ENCODE measurements at regions not wholly inside any gene's neighbourhood (a gene's known extent, or its start where the extent isn't known, plus 50 kb on each side); places are given as distances from the start of the nearest gene placed in this dataset.

DNA sequence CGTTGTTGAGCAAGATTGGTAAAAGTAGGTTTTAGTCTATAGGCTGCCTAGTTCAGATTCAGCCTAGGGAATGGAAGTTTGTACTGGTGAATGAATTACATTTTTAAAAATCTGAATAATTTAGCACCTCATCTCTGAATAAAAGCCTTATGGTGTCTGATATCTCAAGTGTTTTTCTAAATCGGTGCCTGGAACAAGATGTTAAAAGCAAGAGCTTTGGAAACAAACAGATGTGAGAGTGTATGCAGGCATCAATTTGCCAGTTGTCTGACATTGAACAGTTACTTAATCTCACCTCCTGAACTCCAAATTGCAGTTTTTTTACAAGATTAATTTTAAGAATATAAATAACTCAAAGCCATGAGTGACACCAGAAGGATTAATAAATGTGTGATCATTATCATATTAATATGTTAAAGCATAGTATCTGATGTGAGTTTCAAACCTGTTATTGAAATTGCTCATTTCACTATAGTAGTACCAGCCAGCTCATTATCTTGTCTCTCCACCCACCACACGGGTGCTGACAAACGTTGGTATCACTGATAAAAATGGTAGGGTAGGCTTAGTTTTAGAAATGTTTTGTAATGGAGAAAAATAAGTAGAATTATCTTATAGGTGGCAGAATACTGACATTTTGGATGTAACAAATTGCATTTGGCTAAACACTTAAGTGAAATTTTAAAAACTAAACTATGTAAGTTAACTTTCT, 157.3 kb downstream of the FAM83B start:
- ChIA-PET CTCF (no interaction called here), POLR2A (no interaction called here)
- no peaks in the 10 kb centered on the region for H3K27me3 ChIP-seq (ENCODE audit: control insufficient read depth, insufficient read depth, low read length)
- TF ChIP-seq, protein P1, sequence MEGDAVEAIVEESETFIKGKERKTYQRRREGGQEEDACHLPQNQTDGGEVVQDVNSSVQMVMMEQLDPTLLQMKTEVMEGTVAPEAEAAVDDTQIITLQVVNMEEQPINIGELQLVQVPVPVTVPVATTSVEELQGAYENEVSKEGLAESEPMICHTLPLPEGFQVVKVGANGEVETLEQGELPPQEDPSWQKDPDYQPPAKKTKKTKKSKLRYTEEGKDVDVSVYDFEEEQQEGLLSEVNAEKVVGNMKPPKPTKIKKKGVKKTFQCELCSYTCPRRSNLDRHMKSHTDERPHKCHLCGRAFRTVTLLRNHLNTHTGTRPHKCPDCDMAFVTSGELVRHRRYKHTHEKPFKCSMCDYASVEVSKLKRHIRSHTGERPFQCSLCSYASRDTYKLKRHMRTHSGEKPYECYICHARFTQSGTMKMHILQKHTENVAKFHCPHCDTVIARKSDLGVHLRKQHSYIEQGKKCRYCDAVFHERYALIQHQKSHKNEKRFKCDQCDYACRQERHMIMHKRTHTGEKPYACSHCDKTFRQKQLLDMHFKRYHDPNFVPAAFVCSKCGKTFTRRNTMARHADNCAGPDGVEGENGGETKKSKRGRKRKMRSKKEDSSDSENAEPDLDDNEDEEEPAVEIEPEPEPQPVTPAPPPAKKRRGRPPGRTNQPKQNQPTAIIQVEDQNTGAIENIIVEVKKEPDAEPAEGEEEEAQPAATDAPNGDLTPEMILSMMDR (IDR thresholded peaks at IDR 0.05; ENCODE audit: low read depth, low read length): no peak
- H3K9me3 ChIP-seq (ENCODE audit: control insufficient read depth, insufficient read depth, low read length): no peaks in the 10 kb centered on the region
- no peak overlapping the region for H3K27ac ChIP-seq (ENCODE audit: low read depth, low read length)
- H3K4me3 ChIP-seq (ENCODE audit: low read depth, low read length): no peak overlapping the region
- DNase-seq (ENCODE audit: low read depth, low spot score): no peak

DNA sequence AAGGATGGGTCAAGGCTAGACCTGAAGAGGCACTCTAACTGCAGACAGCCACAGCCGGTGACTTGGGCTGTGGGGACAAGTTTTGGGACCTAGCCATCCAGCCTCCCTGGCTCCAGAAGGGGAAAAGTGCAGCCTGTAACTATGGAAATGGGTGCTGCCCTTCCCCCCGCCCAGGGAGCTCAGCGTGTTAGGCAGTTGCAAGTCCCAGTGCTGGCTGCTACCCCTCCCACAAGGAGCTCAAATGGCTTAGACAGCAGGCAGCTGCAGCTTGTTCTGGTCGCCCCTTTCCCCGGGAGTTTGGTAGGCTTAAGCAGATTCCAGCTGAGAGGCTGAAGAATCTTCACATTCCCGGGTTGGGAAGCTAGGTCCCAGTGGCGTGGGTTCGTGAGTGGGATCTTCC, 162.6 kb downstream of the FAM83B start:
- ChIA-PET CTCF (no interaction called here), POLR2A (no interaction called here)

DNA sequence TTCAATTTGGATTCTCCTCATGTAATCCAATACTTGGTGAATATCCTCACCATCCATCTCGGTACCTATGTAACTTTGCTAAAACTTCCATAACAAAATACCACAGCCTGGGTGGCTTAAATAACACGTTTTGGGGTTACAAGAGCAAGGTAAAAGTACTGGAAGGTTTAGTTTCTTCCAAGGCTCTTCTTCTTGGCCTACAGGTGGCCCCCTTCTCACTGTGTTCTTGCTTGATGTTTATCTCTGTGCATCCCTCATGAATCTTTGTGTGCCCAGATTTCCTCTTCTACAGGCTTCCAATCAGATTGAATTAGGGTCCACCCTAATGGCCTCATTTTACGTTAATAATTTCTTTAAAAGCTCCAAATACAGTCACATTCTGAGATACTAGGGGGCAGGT, 163.3 kb upstream of the HCRTR2 start:
- ChIA-PET CTCF (no interaction called here), POLR2A (no interaction called here)
- TF ChIP-seq, protein P1 (IDR thresholded peaks at IDR 0.05; ENCODE audit: low read depth, low read length): no peak

More for the DNA sequence above, 162.6 kb downstream of the FAM83B start:
- Histone ChIP-seq H3K4me3 (ENCODE audit: low read depth, low read length) (no peak overlapping the region), H3K9me3 (ENCODE audit: control insufficient read depth, insufficient read depth, low read length) (no peaks in the 10 kb centered on the region), H3K27me3 (ENCODE audit: control insufficient read depth, insufficient read depth, low read length) (no peaks in the 10 kb centered on the region), H3K27ac (ENCODE audit: low read depth, low read length) (no peak overlapping the region)
- no peak for DNase-seq (ENCODE audit: low read depth, low spot score)
- TF ChIP-seq, protein P1 (IDR thresholded peaks at IDR 0.05; ENCODE audit: low read depth, low read length): no peak

DNA sequence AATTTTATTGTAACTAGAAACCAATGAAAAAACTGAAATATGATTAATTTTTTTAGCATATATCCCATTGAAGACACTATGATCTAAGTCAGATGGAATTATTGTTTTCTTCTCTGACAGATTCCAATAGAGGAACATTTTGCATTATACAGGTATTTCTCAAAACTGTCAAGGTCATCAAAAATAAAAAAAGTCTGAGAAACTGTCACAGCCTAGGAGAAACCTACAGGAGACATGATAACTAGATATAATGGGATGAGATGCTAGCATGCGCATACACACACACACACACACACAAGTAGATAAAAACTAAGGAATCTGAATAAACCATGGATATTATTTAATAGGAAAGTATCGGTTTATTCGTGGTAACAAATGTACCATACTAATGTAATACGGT, 161.9 kb upstream of the HCRTR2 start:
- ChIA-PET POLR2A (no interaction called here), CTCF (no interaction called here)
- H3K4me3 ChIP-seq (ENCODE audit: low read depth, low read length): no peak overlapping the region
- no peak overlapping the region for H3K27ac ChIP-seq (ENCODE audit: low read depth, low read length)
- no peak for DNase-seq (ENCODE audit: low read depth, low spot score)
- H3K9me3 ChIP-seq (ENCODE audit: control insufficient read depth, insufficient read depth, low read length): no peaks in the 10 kb centered on the region
- TF ChIP-seq, protein P1 (IDR thresholded peaks at IDR 0.05; ENCODE audit: low read depth, low read length): no peak
- H3K27me3 ChIP-seq (ENCODE audit: control insufficient read depth, insufficient read depth, low read length): no peaks in the 10 kb centered on the region

More for the DNA sequence above, 163.3 kb upstream of the HCRTR2 start:
- no peak overlapping the region for H3K4me3 ChIP-seq (ENCODE audit: low read depth, low read length)
- DNase-seq (ENCODE audit: low read depth, low spot score): no peak
- no peak overlapping the region for H3K27ac ChIP-seq (ENCODE audit: low read depth, low read length)
- no peaks in the 10 kb centered on the region for H3K9me3 ChIP-seq (ENCODE audit: control insufficient read depth, insufficient read depth, low read length)
- no peaks in the 10 kb centered on the region for H3K27me3 ChIP-seq (ENCODE audit: control insufficient read depth, insufficient read depth, low read length)

DNA sequence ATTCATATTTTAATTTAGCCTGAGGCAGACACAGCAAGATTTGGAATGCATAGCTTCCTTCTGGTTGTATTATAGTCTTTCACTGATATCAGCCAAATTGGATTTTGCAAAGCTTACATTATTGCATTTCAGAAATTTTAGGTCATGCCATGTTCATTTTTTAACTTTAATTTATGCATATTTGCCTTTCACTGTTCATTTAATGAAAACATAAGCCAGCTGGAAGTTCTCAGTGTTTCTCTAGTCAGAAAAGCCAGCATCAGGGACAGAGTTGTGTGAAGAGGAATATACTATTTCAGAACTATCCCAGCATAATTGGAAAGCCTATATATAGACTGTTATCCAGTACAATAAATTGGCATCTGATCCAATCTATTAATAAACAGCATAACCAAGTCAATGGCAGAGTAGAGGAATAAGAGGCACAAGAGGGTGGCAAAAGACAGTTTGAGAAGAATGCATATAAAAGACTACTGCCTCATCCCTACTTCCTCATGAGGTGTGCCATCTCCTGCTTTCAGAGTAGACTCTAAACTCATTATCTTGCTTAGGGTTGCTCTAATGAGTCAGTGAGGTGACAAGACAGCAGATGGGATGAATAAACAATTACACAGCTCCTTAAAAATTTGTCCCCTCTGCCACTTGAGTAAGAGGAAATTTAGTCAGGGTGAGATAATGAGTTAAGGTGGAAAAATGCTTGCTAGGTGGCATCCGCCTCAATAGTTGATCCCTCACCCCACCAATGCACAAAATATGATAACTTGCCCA, 159.8 kb upstream of the HCRTR2 start:
- H3K27me3 ChIP-seq (ENCODE audit: control insufficient read depth, insufficient read depth, low read length): no peaks in the 10 kb centered on the region
- TF ChIP-seq, protein P1 (IDR thresholded peaks at IDR 0.05; ENCODE audit: low read depth, low read length): no peak

More for the DNA sequence above, 159.8 kb upstream of the HCRTR2 start:
- H3K4me3 ChIP-seq (ENCODE audit: low read depth, low read length): no peak overlapping the region
- no peak overlapping the region for H3K27ac ChIP-seq (ENCODE audit: low read depth, low read length)
- H3K9me3 ChIP-seq (ENCODE audit: control insufficient read depth, insufficient read depth, low read length): no peaks in the 10 kb centered on the region
- CTCF ChIA-PET: interaction anchor here (0.6 kb wide), 1 partner anchor 213 kb away, joined by 3 read pairs; no protein-coding TSS in a partner anchor
- no peak for DNase-seq (ENCODE audit: low read depth, low spot score)
- POLR2A ChIA-PET: no interaction called here

Data from AG04450 (cell line).